H1 (cell line): ENCODE measurements at regions not wholly inside any gene's neighbourhood (a gene's known extent, or its start where the extent isn't known, plus 50 kb on each side); places are given as distances from the start of the nearest gene placed in this dataset.

Source experiments
- CTCF ChIA-PET: fragments of 300-600 bp; sonication (Branson Sonifier 250); formaldehyde crosslinking; loops from one replicate; lab custom pipeline; 2021; ENCODE audit not compliant: partially characterized antibody; lab: Charles Lee
- POLR2A ChIA-PET: fragments of 300-600 bp; sonication (Branson Sonifier 250); formaldehyde crosslinking; loops from one replicate; lab custom pipeline; 2021; ENCODE audit warnings: inconsistent platforms; ENCODE audit not compliant: partially characterized antibody; lab: Charles Lee
- DNase-seq, 2 experiments: peaks; one replicate each; pipeline versions ENCODE4 v3.0.0 to v3.0.0-alpha.2; 2010 to 2022; ENCODE audit warnings: low spot score in 2 of 2, low read depth in 1 of 2, mixed read lengths in 1 of 2
- FAIRE-seq: peaks from 2 replicates; lab custom pipeline; 2011; peaks lifted over from hg19 to GRCh38; lab: Jason Lieb, UNC
- H2AFZ ChIP-seq: 2 replicates; pipeline ENCODE4 v1.8.1; 2012; ENCODE audit warnings: low read length, inconsistent platforms
- H2AK5ac ChIP-seq: 2 replicates; pipeline ENCODE4 v1.6.1; 2013; ENCODE audit warnings: low read depth, low read length
- H2BK120ac ChIP-seq: replicated peaks from 2 replicates; pipeline ENCODE3; 2013; ENCODE audit warnings: low read depth, low read length, inconsistent platforms
- H2BK12ac ChIP-seq: 2 replicates; pipeline ENCODE4 v1.6.1; 2013; ENCODE audit warnings: low read depth, low read length
- H2BK15ac ChIP-seq: 2 replicates; pipeline ENCODE4 v1.6.1; 2013; ENCODE audit warnings: low read length
- H2BK20ac ChIP-seq: 2 replicates; pipeline ENCODE4 v1.6.1; 2013; ENCODE audit warnings: low read length
- H2BK5ac ChIP-seq: 2 replicates; pipeline ENCODE4 v1.6.1; 2013; ENCODE audit warnings: low read depth, low read length
- H3K14ac ChIP-seq: 2 replicates; pipeline ENCODE4 v1.6.1; 2013; ENCODE audit warnings: inconsistent platforms; ENCODE audit not compliant: insufficient read length
- H3K18ac ChIP-seq: 2 replicates; pipeline ENCODE4 v1.6.1; 2013; ENCODE audit warnings: low read length; ENCODE audit errors: extremely low read depth
- H3K23ac ChIP-seq: 2 replicates; pipeline ENCODE4 v1.6.1; 2013; ENCODE audit warnings: inconsistent platforms; ENCODE audit not compliant: insufficient read length
- H3K23me2 ChIP-seq: 2 replicates; pipeline ENCODE4 v1.6.1; 2013; ENCODE audit warnings: low read depth, low read length
- H3K27ac ChIP-seq: 2 replicates; pipeline ENCODE4 v1.6.1; 2011; ENCODE audit warnings: low read depth, low read length, inconsistent platforms
- H3K27me3 ChIP-seq, 4 experiments: replicated peaks in 1 of 4; 1 replicate in 1 of 4; 2 replicates in 3 of 4; pipeline versions ENCODE4 v1.6.1 to v1.8.1; 2011 to 2013; ENCODE audit warnings: low read length in 3 of 4, mild to moderate bottlenecking in 3 of 4, inconsistent platforms in 2 of 4, mixed read lengths in 2 of 4, moderate library complexity in 1 of 4; ENCODE audit not compliant: control insufficient read depth in 3 of 4, insufficient read depth in 3 of 4; ENCODE audit errors: extremely low read depth in 1 of 4
- H3K36me3 ChIP-seq, 4 experiments: 2 replicates each; pipeline versions ENCODE4 v1.6.1 to v1.8.1; 2011 to 2013; ENCODE audit warnings: mild to moderate bottlenecking in 4 of 4, low read length in 3 of 4, moderate library complexity in 2 of 4, control low read depth in 1 of 4, inconsistent platforms in 1 of 4; ENCODE audit not compliant: insufficient read depth in 4 of 4, control insufficient read depth in 2 of 4
- H3K4ac ChIP-seq: replicated peaks from 2 replicates; pipeline ENCODE3; 2013; ENCODE audit warnings: low read length, low read depth, mixed read lengths, inconsistent platforms; ENCODE audit not compliant: insufficient read length
- H3K4me1 ChIP-seq, 4 experiments: replicated peaks in 1 of 4; 1 replicate in 1 of 4; 2 replicates in 3 of 4; pipeline versions ENCODE4 v1.6.1 to v1.8.1; 2011 to 2013; ENCODE audit warnings: low read length in 3 of 4, inconsistent platforms in 2 of 4, mixed read lengths in 1 of 4; ENCODE audit not compliant: insufficient read depth in 4 of 4, control insufficient read depth in 3 of 4
- H3K4me2 ChIP-seq, 2 experiments: 2 replicates each; pipeline versions ENCODE4 v1.6.1 to v1.8.1; 2011 to 2013; ENCODE audit warnings: low read depth in 2 of 2, low read length in 2 of 2, control low read depth in 1 of 2, inconsistent platforms in 1 of 2, mild to moderate bottlenecking in 1 of 2; ENCODE audit not compliant: insufficient read depth in 1 of 2
- H3K4me3 ChIP-seq, 4 experiments: fragments of 200-600, 300-600 bp in 1 of 4; sonication (generic), shearing (Covaris generic), sonication (Bioruptor Twin) in 1 of 4; 2 replicates each; pipeline versions ENCODE4 v1.5.1 to v1.8.1; 2011 to 2016; ENCODE audit warnings: low read length in 4 of 4, low read depth in 3 of 4, control low read depth in 2 of 4, inconsistent platforms in 2 of 4, mild to moderate bottlenecking in 2 of 4, mixed read lengths in 1 of 4, moderate library complexity in 1 of 4; ENCODE audit not compliant: insufficient read depth in 2 of 4; ENCODE audit errors: extremely low read depth in 1 of 4
- H3K56ac ChIP-seq: replicated peaks from 2 replicates; pipeline ENCODE3; 2013; ENCODE audit warnings: low read depth, mild to moderate bottlenecking, mixed read lengths, low read length, inconsistent platforms; ENCODE audit not compliant: insufficient read length
- H3K79me1 ChIP-seq: 2 replicates; pipeline ENCODE4 v1.6.1; 2013; ENCODE audit warnings: low read depth, low read length, control low read depth
- H3K79me2 ChIP-seq, 2 experiments: 2 replicates each; pipeline versions ENCODE4 v1.6.1 to v1.8.1; 2012 to 2013; ENCODE audit warnings: low read length in 2 of 2, mild to moderate bottlenecking in 2 of 2, inconsistent platforms in 1 of 2; ENCODE audit not compliant: insufficient read depth in 2 of 2, control insufficient read depth in 1 of 2
- H3K9ac ChIP-seq, 4 experiments: replicated peaks in 1 of 4; 1 replicate in 1 of 4; 2 replicates in 3 of 4; pipeline versions ENCODE4 v1.6.1 to v1.8.1; 2011 to 2013; ENCODE audit warnings: low read depth in 3 of 4, low read length in 3 of 4, control low read depth in 2 of 4, mild to moderate bottlenecking in 2 of 4, moderate library complexity in 2 of 4, inconsistent platforms in 1 of 4; ENCODE audit errors: extremely low read depth in 1 of 4
- H3K9me3 ChIP-seq, 2 experiments: 2 replicates each; pipeline versions ENCODE4 v1.6.1 to v1.8.1; 2012 to 2013; ENCODE audit warnings: mild to moderate bottlenecking in 2 of 2, moderate library complexity in 2 of 2, control low read depth in 1 of 2, inconsistent platforms in 1 of 2, low read depth in 1 of 2, low read length in 1 of 2, mixed read lengths in 1 of 2; ENCODE audit not compliant: insufficient read depth in 2 of 2
- H4K20me1 ChIP-seq, 2 experiments: replicated peaks in 1 of 2; 2 replicates each; pipeline versions ENCODE3 to v1.8.1; 2011 to 2013; ENCODE audit warnings: inconsistent platforms in 2 of 2, low read length in 2 of 2, mild to moderate bottlenecking in 1 of 2; ENCODE audit not compliant: insufficient read depth in 2 of 2, control insufficient read depth in 1 of 2
- H4K5ac ChIP-seq: 2 replicates; pipeline ENCODE4 v1.6.1; 2013; ENCODE audit warnings: low read length, low read depth, mixed read lengths, inconsistent platforms; ENCODE audit not compliant: insufficient read length
- H4K8ac ChIP-seq: 2 replicates; pipeline ENCODE4 v1.8.0; 2013; ENCODE audit warnings: mild to moderate bottlenecking, moderate library complexity, low read length, inconsistent platforms; ENCODE audit not compliant: insufficient read depth; ENCODE audit errors: extremely low read depth
- H4K91ac ChIP-seq: replicated peaks from 2 replicates; pipeline ENCODE3; 2013; ENCODE audit warnings: low read length, mixed read lengths, inconsistent platforms; ENCODE audit not compliant: insufficient read length
- BACH1 ChIP-seq: IDR thresholded peaks from 2 replicates; pipeline ENCODE4 v1.6.1; 2012; ENCODE audit warnings: low read length, improper control_type of control experiment
- BRCA1 ChIP-seq: IDR thresholded peaks from 2 replicates; pipeline ENCODE4 v1.6.1; 2012; ENCODE audit warnings: low read depth, low read length, improper control_type of control experiment
- CBX8 ChIP-seq: fragments of 300-800, 300-1000 bp; sonication (generic); IDR thresholded peaks from 2 replicates; pipeline ENCODE4 v1.7.1; 2016; ENCODE audit warnings: low read depth, low read length, borderline replicate concordance
- EZH2 ChIP-seq: fragments of 200-600 bp; sonication (generic); IDR thresholded peaks from 2 replicates; pipeline ENCODE4 v1.7.1; 2012; ENCODE audit warnings: low read depth, mild to moderate bottlenecking, moderate library complexity, low read length, inconsistent platforms; ENCODE audit not compliant: severe bottlenecking
- HDAC2 ChIP-seq, 2 experiments: fragments of 300-600 bp in 1 of 2; sonication (generic) in 1 of 2; IDR thresholded peaks; 2 replicates each; pipeline ENCODE4 v1.6.1; 2011 to 2012; ENCODE audit warnings: low read depth in 2 of 2, low read length in 2 of 2, mild to moderate bottlenecking in 2 of 2, moderate library complexity in 2 of 2, borderline replicate concordance in 1 of 2, inconsistent platforms in 1 of 2
- HDAC6 ChIP-seq: IDR thresholded peaks from one replicate; pipeline ENCODE4 v1.7.1; 2012; ENCODE audit warnings: low read depth, mild to moderate bottlenecking, inconsistent platforms, low read length, moderate library complexity
- NRF1 ChIP-seq: IDR thresholded peaks from 2 replicates; pipeline ENCODE4 v1.6.1; 2011; ENCODE audit warnings: mild to moderate bottlenecking, low read depth, low read length, improper control_type of control experiment
- POLR2A ChIP-seq, 2 experiments: IDR thresholded peaks; 1 replicate in 1 of 2; 2 replicates in 1 of 2; pipeline ENCODE4 v1.6.1; 2011; ENCODE audit warnings: low read depth in 2 of 2, low read length in 2 of 2, mild to moderate bottlenecking in 2 of 2; ENCODE audit errors: control extremely low read depth in 1 of 2
- POU5F1 ChIP-seq: IDR thresholded peaks from 2 replicates; pipeline ENCODE4 v1.6.1; 2011; ENCODE audit warnings: low read depth, mild to moderate bottlenecking, low read length, moderate library complexity
- RFX5 ChIP-seq: IDR thresholded peaks from 2 replicates; pipeline ENCODE4 v1.6.1; 2011; ENCODE audit warnings: low read depth, low read length, improper control_type of control experiment, borderline replicate concordance
- RXRA ChIP-seq: IDR thresholded peaks from 2 replicates; pipeline ENCODE4 v1.6.1; 2011; ENCODE audit warnings: low read depth, mild to moderate bottlenecking, low read length, moderate library complexity; ENCODE audit not compliant: insufficient read depth
- SIRT6 ChIP-seq: IDR thresholded peaks from one replicate; pipeline ENCODE4 v1.7.1; 2012; ENCODE audit warnings: low read length, inconsistent platforms
- SP2 ChIP-seq: IDR thresholded peaks from 2 replicates; pipeline ENCODE4 v1.6.1; 2012; ENCODE audit warnings: mild to moderate bottlenecking, low read length, inconsistent platforms
- TAF1 ChIP-seq: IDR thresholded peaks from 2 replicates; pipeline ENCODE4 v1.6.1; 2011; ENCODE audit warnings: mild to moderate bottlenecking, low read depth, low read length
- TCF12 ChIP-seq: IDR thresholded peaks from 2 replicates; pipeline ENCODE4 v1.6.1; 2011; ENCODE audit warnings: low read depth, mild to moderate bottlenecking, low read length
- ZNF274 ChIP-seq: IDR thresholded peaks from 2 replicates; pipeline ENCODE4 v1.7.0; 2012; ENCODE audit warnings: low read length, borderline replicate concordance; ENCODE audit errors: extremely low read depth
- WGBS, 2 experiments: shearing (Covaris generic) in 1 of 2; methylation state at CpG; one replicate each; pipeline versions ENCODE4 v1.1.6 to v1.1.7; 2013 to 2015; ENCODE audit warnings: low lambda C conversion rate in 2 of 2, mixed read lengths in 2 of 2, inconsistent platforms in 1 of 2, low coverage in 1 of 2, missing lambda C conversion rate in 1 of 2; ENCODE audit not compliant: insufficient replicate concordance in 2 of 2, insufficient coverage in 1 of 2, insufficient read length in 1 of 2; ENCODE audit errors: extremely low coverage in 1 of 2, missing lambda C conversion rate in 1 of 2; 5-methylcytosine and 5-hydroxymethylcytosine counted together

- H4K91ac ChIP-seq, result no peak overlapping the region
- H2AFZ ChIP-seq, result no peak overlapping the region
- no peaks in the 10 kb centered on the region for H3K23me2 ChIP-seq
- no peak overlapping the region for H2BK5ac ChIP-seq
- H3K56ac ChIP-seq, result no peak overlapping the region
- no peak overlapping the region for H2BK12ac ChIP-seq
- no peaks in the 10 kb centered on the region for H3K79me2 ChIP-seq
- H2BK15ac ChIP-seq, result no peak overlapping the region
- H4K20me1 ChIP-seq, result no peaks in the 10 kb centered on the region
- CTCF ChIA-PET, result interaction anchor here (1.4 to 2.5 kb wide), 2 partner anchors 38 to 245 kb away, joined by 3 to 5 read pairs; no protein-coding TSS in a partner anchor
- no peaks in the 10 kb centered on the region for H3K9me3 ChIP-seq
- H3K4ac ChIP-seq, result no peak overlapping the region
- H3K14ac ChIP-seq, result no peak overlapping the region
- no peak overlapping the region for H2BK120ac ChIP-seq
- H3K79me1 ChIP-seq, result no peaks in the 10 kb centered on the region
- no peaks in the 10 kb centered on the region for H3K27me3 ChIP-seq
- H3K4me3 ChIP-seq, result no peak overlapping the region
- WGBS, 2 experiments, result 88% methylated on average over 2 of the region's 2 CpGs; no CpG with 5 or more reads in 1 of the 2 experiments
- no peak overlapping the region for H4K8ac ChIP-seq
- no peaks in the 10 kb centered on the region for H3K4me1 ChIP-seq
- H3K36me3 ChIP-seq, result no peaks in the 10 kb centered on the region
- no peak overlapping the region for H3K9ac ChIP-seq
- H3K23ac ChIP-seq, result no peak overlapping the region
- H3K27ac ChIP-seq, result no peak overlapping the region
- no peak overlapping the region for H3K4me2 ChIP-seq
- H2AK5ac ChIP-seq, result no peak overlapping the region
- no peak overlapping the region for H3K18ac ChIP-seq
- H4K5ac ChIP-seq, result no peak overlapping the region
- no peak overlapping the region for H2BK20ac ChIP-seq
- POLR2A ChIA-PET, result no interaction called here
- no peak for DNase-seq
- FAIRE-seq, result no peak
- TF ChIP-seq BRCA1 (no peak), ZNF274 (no peak), TAF1 (no peak), POLR2A (IDR thresholded peaks at IDR 0.05; ENCODE audit: control extremely low read depth in 1 of 2, low read depth in 2 of 2, low read length in 2 of 2) (no peak), CBX8 (no peak), HDAC2 (IDR thresholded peaks at IDR 0.05; ENCODE audit: borderline replicate concordance in 1 of 2, low read depth in 2 of 2, low read length in 2 of 2) (no peak), EZH2 (no peak), RFX5 (no peak), SP2 (no peak), BACH1 (no peak), NRF1 (no peak), POU5F1 (no peak), TCF12 (no peak), HDAC6 (no peak), SIRT6 (no peak), RXRA (no peak)
Measured at GRCh38 chr18:34084635-34085034, 140.1 kb downstream of the NOL4 start.
